ENCODE measurements at regions not wholly inside any gene's neighbourhood (a gene's known extent, or its start where the extent isn't known, plus 50 kb on each side); places are given as distances from the start of the nearest gene placed in this dataset.

DNA sequence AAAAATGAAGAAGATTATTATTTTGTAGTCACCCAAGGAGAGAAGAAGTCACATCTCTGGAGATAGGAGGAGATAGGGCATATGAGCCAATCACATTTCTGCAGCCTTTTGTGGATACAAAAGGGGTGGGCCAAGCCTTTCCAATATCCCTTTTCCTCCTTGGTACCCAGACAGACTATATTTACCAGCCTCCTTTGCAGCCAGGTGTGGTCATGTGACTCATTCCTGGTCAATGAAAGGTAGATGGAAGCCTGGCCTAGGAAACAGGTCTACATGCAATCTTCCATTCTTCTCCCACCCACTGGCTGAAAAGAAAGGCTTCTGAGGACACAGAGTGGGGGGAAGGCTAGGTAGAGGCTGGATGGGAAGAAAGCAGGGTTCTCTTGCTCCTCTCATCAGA is 58.1 kb upstream of the ERG start:
- no peak for DNase-seq

DNA sequence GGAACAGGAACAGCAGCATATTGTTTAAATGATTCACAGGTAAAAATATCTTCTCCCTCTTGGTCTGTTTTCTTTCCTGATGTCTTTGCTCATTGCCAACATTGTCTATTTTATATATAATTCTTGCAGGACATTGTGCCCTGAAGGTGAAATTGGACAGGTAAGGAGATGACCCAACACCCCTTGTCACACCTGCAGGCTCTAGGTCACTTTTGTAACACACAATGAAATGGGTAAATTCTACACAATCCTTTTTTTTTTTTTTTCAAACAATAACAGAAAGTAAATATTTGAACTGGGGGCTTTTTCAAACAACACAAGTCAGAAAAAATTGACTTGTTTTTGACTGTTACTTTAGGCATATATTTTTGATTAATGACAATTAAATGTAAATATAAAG is 62.9 kb upstream of the ERG start:
- no peak for DNase-seq

DNA sequence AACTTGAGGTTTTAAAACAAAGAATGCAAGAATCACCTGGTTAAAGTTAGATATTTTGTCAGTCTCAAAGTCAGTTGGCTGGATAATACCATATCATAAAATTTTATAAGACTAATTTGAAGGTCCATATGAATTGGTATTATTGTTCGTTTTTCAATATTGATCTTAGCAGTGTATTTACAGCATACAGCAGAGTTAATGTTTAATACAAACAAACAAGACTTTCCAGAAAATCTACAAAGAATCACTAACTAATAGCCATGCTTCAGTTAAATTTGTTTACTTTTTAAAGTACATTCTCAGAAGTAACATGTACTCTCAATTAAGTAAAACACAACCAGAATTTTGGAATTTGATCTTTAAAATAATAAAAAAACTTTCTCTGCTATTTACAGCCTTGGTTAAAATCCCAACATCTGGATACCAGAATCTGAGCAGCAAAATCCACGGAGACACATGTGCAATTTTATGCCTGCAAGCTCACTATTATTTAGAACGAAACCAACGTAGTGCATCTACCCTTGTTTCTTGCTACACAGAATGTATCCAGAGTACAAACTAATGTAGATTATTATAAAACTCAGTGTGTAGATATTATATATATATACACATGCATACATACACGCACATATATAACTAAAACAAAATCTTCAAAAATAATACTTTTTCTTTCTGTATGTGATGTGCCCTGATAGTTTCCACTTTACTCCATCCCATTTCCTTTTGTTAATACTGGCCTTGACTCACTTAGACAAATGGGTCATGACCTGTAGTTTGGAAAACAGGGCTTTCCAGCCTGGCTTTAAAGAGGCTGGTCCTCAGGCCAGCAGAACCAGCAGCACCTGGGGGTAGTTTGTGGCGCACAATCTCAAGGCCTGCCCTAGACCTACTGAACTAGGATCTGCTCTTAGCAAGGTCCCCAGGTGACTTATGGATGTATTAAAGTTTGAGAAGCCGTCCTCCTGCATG is 63.6 kb upstream of the ERG start:
- DNase-seq: no peak

DNA sequence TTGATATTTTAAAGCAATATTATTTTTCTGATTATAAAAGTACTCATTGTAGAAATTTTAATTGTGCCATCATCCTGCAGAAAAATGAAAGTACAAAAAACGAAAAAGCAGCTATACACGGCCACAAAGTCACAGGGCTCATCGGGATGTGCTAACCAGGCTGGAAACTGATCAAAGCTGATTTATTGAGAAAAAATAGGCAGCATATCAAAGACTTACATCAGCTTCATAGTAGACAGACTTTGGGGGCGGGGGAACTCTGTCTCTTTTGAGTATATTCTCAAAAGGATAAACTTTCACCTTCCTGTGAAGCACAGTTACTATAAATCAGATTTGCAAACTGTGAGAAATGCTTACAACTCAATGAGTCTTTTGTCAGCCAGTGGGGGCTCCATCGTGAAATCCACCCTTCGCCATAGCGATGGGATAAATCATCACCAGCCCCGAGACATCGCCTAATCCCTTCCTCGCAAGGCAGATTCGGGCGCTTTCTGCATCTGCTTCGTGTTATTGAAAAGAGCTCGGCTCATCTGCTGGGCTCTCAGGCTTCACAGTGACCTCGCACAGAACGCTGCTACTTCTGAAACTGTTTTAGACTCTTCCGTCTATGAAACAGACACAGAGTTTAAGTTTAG is 69.2 kb upstream of the ERG start:
- no peak for DNase-seq

DNA sequence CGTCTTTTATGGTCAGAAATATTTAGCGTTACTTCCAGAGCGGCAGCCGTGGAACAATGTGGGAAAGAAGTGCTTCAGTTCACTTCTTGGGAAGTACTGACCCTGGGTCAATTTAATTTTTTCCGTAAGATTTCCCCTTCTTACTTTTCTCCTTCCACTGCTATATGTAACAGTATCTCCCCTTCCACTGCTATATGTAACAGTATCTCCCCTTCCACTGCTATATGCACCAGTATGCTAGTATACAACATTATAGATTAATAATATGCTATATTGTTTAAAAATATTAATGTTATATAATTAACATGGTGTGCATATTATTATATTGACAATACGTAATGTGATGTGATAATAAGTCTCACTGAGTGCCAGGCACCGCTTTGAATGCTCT is 69.7 kb upstream of the ERG start:
- no peak for DNase-seq

DNA sequence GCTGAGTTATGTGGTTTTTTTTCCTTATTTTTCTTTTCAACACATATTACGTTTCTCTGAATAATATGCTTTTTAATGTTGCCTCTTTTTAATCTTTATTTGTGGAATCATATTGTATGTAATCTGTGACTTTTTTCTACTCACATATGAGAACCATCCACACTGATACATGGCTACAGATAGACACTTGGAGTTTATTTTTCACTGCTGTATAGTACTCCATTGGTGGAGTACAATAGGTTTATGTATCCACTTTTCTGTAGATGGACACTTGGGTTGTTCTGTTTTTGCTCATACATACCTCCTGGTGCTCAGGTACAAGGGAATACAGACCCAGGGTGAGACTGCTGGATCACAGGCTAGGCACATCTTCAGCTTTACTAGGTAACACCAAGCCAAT is 71.5 kb upstream of the ERG start:
- no peak for DNase-seq

DNA sequence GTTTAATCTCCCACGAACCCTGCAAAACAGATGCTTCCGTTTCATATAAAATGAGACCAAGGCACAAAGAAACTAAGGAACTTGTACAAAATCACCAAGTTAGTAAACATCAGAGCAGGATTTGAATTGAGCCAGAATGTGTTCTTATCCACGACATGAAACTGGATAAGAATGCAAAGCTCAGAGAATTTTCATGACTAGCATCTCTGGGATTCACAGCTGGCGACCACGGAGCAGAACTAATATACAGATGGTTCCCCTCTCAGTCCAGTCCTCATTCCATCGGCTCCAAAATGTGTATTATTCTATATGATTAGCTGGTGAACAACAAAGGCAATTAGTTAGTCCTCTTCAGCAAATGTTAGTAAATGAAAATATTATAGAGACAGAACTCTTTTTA is 72.3 kb upstream of the ERG start:
- DNase-seq: no peak

DNA sequence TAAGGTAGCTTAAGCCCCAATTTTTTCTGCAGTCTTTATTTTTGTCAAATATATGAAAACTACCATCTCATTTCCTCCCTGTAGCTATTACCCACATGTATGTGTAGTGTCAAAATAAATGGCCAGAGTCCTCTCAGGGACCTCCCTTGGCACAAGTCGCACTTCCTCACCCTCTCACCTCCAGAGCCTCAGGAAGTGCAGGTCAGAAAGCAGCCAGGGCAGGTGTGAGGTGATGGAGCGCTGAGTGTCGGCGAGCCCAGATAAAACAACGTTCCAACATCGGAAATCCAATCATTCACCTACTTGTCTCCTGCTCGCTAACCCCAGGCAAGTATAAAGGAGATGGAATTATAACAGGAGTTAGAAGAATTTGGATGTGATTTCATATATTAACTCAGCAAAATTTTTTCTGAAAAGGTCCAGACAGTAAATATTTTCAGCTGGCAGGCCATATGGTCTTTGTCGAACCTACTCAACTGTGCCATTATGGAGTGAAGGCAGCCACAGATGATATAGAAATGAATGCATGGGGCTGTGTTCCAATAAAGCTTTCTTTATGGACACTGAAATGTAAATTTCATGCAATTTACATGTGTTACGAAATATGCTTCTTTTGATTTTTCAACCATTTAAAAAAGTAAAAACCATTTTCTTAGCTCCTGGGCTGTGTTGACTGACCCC is 76.8 kb upstream of the ERG start:
- DNase-seq: no peak

DNA sequence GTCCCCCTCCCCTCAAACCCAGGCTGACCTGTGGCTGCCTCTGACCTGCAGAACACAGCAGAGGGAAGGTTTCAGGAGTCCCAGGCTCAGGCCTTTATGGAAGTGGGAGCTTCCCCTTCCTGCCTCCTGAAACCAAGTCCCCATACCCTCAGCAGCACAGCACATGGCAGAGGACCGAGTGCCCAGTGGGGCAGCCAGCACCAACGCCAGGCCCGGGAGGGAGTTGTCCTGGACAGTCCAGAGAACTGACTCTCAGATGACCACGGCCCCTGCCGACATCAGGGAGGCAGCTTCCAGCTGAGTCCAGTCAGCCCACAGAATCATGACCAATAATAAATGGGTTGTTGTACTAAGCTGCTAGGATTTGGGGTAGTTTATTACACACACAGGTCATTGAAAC is 79.6 kb upstream of the ERG start:
- DNase-seq: no peak

DNA sequence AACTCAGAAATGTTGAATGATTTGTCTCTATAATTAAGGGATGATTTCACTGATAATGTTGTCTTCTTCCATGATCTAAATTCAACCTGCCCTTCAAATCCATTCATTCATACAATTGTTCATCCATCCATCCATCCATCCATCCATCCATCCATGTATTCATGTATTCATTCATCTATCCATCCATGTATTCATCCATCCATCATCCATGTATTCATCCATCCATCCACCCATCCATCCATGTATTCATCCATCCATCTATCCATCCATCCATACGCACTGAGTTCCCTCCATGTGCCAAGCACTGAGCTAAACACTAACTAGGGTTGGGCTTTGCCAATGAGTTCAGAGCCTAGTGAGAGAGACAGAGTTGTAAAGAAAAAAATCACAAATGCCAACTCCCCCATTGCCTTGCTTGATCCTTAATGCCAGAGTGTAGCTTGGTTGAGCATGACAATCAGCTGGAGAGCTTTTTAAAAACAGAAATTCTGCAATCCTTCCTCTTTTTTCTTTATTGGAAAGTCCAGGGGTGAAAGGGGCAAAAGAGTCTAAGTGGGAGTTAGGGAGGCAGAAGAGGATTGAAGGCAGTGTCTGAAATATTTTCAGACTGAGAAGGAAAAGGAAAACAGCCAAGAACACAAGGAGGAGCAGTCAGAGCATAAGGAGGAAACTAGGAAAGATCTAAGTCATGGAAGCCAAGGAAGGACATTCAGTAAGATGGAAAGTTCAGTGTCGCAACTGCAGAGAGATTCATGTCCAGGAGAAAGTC is 92.4 kb upstream of the ERG start:
- no peak for DNase-seq

DNA sequence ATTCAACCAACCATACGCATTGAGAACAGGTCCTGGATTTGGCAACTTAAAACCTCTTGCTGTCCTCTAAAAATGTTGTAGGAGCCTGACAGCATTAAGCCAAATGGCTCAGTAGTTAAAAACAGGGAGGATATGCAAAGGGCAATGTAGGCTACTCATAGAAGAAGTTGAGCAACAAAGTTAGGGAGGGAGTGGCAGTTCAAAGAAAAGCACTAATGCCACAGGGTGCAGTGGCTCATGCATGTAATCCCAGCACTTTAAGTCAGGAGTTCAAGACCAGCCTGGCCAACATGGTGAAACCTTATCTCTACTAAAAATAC is 92.9 kb upstream of the ERG start:
- no peak for DNase-seq

DNA sequence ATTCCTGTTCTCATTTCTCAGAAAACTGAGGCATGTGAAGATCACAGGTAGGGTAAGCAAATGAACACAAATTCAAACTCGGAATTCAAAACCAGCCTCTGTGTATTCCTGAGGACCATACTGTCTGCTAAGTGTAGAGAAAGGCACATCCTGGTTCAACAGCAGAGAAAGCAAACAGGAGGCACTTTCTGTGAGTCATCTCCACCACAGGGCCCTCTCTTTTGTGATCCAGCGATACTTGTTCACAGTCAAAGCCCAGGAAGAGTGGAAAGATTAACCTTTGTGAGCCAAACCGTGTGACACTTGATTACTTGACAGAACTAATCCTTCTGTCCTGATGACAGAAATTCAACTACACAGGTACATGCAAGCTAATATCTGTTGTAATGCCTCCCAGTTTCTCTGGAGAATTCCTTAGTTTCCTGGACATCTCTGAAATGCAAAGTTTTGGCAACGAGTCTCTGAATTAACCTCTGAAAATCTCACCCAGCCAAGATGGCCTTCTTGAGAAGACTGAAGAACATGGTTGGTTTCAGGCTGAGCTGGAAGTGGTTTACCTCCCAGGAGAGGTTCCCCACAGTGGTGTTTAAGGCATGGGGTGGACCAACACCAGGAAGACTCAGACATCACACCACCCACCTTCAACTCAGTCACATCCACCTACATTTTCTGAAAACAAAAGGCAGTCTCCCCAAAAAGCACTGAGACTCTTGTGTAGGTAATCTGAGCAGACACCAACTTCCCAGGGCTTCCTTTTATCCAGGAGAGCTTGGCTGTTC is 98.2 kb upstream of the ERG start:
- DNase-seq: peak; percentile 19

DNA sequence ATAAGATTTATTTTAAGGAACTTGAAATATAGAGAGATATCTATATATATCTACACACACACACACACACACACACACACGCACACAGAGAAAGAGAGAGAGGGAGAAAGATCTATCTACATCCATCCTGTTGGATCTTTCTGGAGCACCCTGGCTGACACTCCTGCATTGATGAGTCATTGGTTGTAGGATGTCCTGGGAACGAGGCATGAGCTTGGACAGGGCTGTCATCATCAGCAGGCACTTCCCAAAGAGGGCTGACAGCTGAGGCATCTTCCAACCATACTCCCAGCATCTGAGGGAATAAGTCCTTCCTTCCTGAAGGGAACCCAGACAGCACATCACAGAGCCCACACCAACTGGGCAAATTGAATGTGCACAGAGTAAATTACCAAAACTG is 99.1 kb upstream of the ERG start:
- DNase-seq: no peak

DNA sequence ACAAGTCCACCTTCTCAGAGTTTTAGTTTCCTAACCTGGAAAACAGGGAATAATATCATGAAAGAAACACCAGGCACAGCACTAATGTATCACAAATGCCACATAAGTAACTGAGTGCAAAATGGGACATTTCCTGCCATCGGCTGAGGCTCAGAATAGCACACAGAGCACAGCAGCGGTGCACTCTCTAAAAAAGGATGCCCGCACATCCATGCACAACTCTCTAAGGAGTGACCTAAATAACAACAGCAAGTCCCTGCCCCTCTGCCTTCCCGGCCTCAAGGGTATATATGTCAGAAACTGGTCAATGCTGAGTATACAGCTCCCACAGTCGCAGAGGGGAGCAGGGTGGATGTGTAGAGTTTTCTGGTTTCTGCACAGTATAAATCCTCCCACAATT is 100.1 kb upstream of the ERG start:
- DNase-seq: no peak

DNA sequence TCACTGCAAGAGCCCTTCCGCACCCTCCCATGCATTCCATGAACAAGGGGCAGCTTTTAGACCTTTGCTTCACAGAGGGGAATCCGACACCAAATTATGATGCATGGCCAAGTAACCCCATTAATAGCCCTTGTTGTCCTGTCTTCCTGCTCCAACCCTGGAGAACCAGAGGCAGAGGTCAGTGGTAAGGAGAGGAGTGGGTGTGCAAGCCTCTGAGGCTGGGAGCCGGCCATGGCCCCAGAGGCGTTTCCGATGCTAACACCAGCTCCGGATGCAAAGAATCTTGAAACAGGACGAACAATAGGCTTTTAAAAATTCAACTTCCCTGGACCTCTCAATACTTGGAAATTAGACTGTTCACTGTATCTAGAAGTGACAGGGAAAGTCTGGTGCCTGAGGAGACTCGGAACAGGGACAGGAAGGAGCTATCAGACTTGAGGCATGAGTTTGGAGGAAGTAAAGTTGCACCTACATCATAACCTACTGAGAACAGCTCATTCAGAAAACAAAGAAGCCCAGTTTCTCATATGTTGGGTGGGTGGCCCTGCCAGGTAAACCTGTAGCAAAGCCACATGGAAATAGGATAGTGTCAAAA is 101.2 kb upstream of the ERG start:
- no peak for DNase-seq

DNA sequence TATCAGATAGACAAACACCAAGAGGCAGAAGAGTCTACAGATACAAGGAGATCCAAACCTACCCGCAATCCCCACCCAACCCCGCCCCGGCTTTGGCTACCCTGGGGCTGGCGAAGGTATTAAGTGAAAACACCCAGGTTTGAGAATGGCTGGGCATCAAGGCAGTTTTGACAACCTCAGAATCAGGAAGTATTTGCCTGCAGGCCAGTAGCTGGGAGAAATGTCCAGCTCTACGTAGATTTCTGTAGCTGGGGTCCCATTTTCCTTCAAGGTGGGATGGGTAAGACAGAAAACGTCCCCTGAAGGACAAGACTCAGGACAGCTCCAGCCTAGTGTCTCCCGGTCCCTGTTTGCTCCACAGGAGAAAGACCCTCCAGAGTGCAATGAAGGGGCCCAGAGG is 101.8 kb upstream of the ERG start:
- DNase-seq: no peak

DNA sequence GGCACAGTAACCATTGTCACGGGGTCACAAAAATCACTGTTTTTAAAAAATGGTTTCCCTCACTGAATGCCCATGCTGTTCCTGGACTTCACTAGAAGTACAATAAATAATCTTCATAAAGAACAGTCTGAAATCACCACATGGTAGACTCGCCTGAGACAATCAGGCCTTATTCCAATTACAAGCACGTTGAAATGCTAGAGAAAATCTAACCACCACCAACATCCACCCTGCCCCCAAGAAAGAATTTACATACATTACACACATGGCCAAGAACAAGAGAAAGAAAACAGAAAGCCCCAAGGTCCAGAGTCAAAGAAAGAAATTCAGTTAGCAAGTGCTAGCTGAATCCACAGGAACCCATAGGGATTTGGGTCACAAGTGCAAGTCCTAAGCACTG is 107.0 kb upstream of the ERG start:
- DNase-seq: no peak

DNA sequence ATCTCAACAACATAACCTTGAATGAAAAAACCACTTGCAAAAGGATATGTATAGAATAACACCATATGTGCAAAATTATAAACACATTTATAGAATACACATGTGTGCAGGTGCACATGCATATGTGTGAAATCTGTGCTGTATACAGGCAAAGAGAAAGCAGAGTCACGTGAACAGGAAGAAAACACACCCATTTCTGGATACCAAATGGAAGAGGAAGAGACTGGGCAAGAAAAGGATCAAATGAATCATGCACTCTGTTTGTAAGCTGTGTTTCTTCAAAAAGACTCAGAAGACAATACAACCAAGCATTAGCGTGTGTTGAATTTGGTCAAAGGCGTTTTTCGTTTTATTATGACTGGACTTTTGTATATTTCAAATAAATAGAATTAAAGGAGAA is 111.3 kb upstream of the ERG start:
- DNase-seq: no peak

DNA sequence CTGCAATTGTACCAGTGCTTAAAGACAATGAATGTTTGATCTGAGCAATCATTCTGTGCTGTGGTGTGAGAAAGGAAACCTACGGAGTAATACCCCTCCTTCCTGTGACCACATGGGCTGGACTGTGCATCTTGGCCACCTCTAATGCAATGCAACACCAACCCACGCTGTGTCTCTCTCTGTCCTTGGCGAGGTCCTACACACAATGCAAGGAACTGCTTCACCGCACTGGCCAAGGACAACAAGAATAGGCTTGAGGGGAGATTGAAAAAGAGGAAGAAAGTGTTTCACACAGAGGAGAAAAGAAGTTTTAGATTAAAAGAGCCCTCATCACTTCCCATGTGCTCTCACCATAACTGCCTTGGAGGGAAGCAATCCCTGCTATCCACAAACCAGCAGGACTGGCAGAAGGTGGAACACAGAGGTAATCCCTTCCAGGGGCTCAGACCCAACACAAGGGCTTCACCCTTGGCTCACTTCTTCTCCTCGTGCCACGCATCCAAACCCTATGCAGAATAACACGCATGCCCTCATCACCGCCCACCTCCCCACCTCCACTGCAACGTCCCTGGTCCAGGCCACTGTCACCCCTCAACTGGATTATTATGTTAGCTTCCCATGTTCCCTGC is 112.5 kb upstream of the ERG start:
- no peak for DNase-seq

DNA sequence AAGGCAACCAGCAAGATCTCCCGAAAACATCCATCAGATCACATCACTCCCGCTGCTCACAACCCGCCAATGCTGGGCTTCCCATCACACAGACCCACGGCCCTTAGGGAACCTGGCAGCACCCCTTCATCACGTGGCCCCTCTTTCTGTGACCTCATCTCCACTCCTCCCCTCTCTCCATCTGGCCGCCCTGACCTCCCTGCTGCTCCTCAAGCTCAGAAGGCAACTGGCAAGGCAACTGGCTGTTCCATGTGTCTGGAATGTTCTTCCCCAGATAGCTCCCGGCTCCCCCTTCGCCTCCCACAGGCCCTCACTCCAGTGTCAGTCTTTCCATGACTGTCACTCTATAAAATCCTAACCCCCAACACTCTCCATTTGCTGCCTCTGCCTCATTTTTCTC is 113.0 kb upstream of the ERG start:
- no peak for DNase-seq

DNA sequence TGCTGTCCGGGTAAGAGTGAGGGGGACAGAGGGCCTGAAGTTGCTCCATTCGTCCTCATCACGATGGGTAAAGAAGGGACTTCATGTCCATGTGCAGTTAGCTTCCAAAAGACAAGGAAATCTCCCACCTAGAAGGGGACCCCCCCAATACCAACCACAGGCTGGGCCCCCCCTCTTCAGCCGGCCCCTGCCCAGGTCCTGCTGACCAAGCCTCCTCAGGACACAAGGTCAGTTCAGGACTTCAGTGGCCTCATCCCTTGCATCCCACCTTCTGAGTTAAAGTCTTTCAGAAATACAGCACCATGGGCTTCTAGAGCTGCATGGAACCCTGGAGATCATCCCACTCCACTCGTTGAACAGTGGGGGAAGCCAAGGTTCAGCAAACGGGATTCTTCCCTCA is 115.4 kb upstream of the ERG start:
- DNase-seq: no peak

DNA sequence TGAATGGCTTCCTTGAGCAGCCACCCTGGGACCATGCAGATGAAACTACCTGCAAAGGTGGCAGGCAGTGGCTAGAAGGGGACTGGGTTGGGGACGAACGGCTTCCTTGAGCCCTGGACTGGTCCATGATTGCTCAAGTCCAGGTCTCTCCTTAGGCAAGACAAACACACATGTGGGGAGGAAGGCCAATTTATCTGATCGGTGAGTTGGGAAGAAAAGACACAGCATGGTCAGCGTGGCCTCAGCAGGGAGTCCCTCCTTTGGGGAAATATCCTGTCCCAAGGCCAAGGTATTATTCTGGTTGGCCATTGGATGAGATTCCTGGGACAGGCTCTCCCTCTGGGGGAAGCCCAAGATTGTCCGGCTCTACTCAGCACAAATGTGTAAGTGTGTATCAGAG is 116.3 kb upstream of the ERG start:
- DNase-seq: no peak
